GM21576 (cell line): ENCODE measurements at regions not wholly inside any gene's neighbourhood (a gene's known extent, or its start where the extent isn't known, plus 50 kb on each side); places are given as distances from the start of the nearest gene placed in this dataset.
"Not testable (repeated sequence)": the region's sequence is repeated elsewhere in the genome, so short reads cannot be mapped to it uniquely, and the experiment has no call there.

Experiments
- ATAC-seq: cut with Tn5 transposase; IDR thresholded peaks from one replicate; pipeline ENCODE4 v1.9.1; 2021; ENCODE audit warnings: mild to moderate bottlenecking, moderate library complexity; ENCODE audit not compliant: unreplicated experiment

GRCh38 chr7:156516791-156517378, 123.7 kb upstream of the RNF32 start:
- no peak for ATAC-seq

- no peak for ATAC-seq
Measured at GRCh38 chr7:156515911-156516790, 124.4 kb upstream of the RNF32 start.

GRCh38 chr7:156514851-156515250, 125.7 kb upstream of the RNF32 start:
- ATAC-seq, result no peak

GRCh38 chr7:156511426-156511825, 129.1 kb upstream of the RNF32 start:
- ATAC-seq, result no peak

- no peak for ATAC-seq
Measured at GRCh38 chr7:156510966-156511365, 129.6 kb upstream of the RNF32 start.

- ATAC-seq, result no peak
Measured at GRCh38 chr7:156509216-156509615, 131.4 kb upstream of the RNF32 start.

- ATAC-seq, result no peak
Measured at GRCh38 chr7:156505876-156506275, 134.7 kb upstream of the RNF32 start.

GRCh38 chr7:156504687-156505545, 135.7 kb upstream of the RNF32 start:
- no peak for ATAC-seq

GRCh38 chr7:156504006-156504405, 136.6 kb upstream of the RNF32 start:
- ATAC-seq, result no peak

- ATAC-seq, result no peak
Measured at GRCh38 chr7:156503196-156503595, 137.4 kb upstream of the RNF32 start.

GRCh38 chr7:156501815-156502214, 138.8 kb upstream of the RNF32 start:
- not testable (repeated sequence) for ATAC-seq

- ATAC-seq, result no peak
Measured at GRCh38 chr7:156499247-156499881, 141.2 kb upstream of the RNF32 start.

- ATAC-seq, result no peak
Measured at GRCh38 chr7:156497776-156498509, 142.6 kb upstream of the RNF32 start.

- no peak for ATAC-seq
Measured at GRCh38 chr7:156496865-156497264, 143.7 kb upstream of the RNF32 start.

- ATAC-seq, result no peak
Measured at GRCh38 chr7:156496363-156496769, 144.2 kb upstream of the RNF32 start.

GRCh38 chr7:156494960-156495359, 145.6 kb upstream of the RNF32 start:
- no peak for ATAC-seq

- no peak for ATAC-seq
Measured at GRCh38 chr7:156493942-156494341, 146.6 kb upstream of the RNF32 start.

GRCh38 chr7:156492170-156492569, 148.4 kb upstream of the RNF32 start:
- no peak for ATAC-seq

GRCh38 chr7:156491435-156491834, 149.1 kb upstream of the RNF32 start:
- no peak for ATAC-seq
